Stomach (tissue), 4 donors: ENCODE measurements at regions not wholly inside any gene's neighbourhood (a gene's known extent, or its start where the extent isn't known, plus 50 kb on each side); places are given as distances from the start of the nearest gene placed in this dataset.

Source experiments
- EP300 ChIP-seq: sonication (generic); formaldehyde crosslinking; IDR thresholded peaks from one replicate; pipeline ENCODE4 v1.6.1; 2017; ENCODE audit warnings: antibody characterized with exemption
- POLR2A ChIP-seq, 4 donors: fragments of 450-650 bp; IDR thresholded peaks; one replicate each; pipeline ENCODE4 v1.6.1; 2016; ENCODE audit warnings: antibody characterized with exemption in 4 of 4, control low read depth in 2 of 4, mild to moderate bottlenecking in 1 of 4, moderate library complexity in 1 of 4
- POLR2AphosphoS5 ChIP-seq, 3 donors: sonication (generic); formaldehyde crosslinking; IDR thresholded peaks; one replicate each; pipeline ENCODE4 v1.6.1; 2016; ENCODE audit warnings: antibody characterized with exemption in 3 of 3
- TF ChIP-seq, protein P1 (sequence below), 7 experiments: fragments of 450-650 bp in 4 of 7; fragments of 200-600 bp in 3 of 7; sonication (generic) in 3 of 7; IDR thresholded peaks; one replicate each; pipeline ENCODE4 v1.5.1; 2016 to 2019; ENCODE audit warnings: antibody characterized with exemption in 7 of 7, control low read depth in 2 of 7, mild to moderate bottlenecking in 1 of 7

DNA sequence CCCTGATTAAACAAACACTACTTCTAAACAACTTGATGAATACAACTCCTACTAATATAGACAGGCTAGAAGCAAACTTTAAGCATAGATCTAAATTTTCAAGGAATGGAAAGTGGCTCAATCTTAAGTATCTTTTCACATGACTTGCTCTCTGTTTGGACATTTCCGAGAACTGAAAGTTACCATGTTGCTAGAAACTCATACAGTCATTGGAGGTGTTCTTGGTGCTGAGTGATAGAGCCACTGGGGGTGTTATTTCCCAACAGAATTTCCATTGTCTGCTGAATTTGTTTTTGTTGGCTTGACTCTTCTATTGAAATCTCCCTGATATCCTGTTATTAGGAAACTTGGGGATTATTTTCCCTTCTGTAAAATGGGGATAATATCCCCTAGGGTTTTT lies 264.5 kb upstream of the RASGRP1 start:
- TF ChIP-seq, protein P1, sequence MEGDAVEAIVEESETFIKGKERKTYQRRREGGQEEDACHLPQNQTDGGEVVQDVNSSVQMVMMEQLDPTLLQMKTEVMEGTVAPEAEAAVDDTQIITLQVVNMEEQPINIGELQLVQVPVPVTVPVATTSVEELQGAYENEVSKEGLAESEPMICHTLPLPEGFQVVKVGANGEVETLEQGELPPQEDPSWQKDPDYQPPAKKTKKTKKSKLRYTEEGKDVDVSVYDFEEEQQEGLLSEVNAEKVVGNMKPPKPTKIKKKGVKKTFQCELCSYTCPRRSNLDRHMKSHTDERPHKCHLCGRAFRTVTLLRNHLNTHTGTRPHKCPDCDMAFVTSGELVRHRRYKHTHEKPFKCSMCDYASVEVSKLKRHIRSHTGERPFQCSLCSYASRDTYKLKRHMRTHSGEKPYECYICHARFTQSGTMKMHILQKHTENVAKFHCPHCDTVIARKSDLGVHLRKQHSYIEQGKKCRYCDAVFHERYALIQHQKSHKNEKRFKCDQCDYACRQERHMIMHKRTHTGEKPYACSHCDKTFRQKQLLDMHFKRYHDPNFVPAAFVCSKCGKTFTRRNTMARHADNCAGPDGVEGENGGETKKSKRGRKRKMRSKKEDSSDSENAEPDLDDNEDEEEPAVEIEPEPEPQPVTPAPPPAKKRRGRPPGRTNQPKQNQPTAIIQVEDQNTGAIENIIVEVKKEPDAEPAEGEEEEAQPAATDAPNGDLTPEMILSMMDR (IDR thresholded peaks at IDR 0.05), result no peak
- no peak for TF ChIP-seq POLR2A (IDR thresholded peaks at IDR 0.05)
- TF ChIP-seq POLR2AphosphoS5 (IDR thresholded peaks at IDR 0.05), result no peak
- no peak for TF ChIP-seq EP300
